Stimulated activated CD8-positive, alpha-beta memory T cell treated with anti-CD3 and anti-CD28 coated beads, Interleukin-7, amount 100 ng/mL, for 48 hours (primary cell): ENCODE measurements at regions not wholly inside any gene's neighbourhood (a gene's known extent, or its start where the extent isn't known, plus 50 kb on each side); places are given as distances from the start of the nearest gene placed in this dataset.

Source experiments
- DNase-seq, 2 donors: peaks; one replicate each; pipeline ENCODE4 v3.0.0-alpha.2; 2020; ENCODE audit warnings: low read depth in 1 of 2; ENCODE audit errors: extremely low read depth in 1 of 2

- DNase-seq: no peak
These were observed 142.7 kb downstream of the VAPA start for GRCh38 chr18:10056506-10056905.

GRCh38 chr18:10057401-10057893 is 143.6 kb downstream of the VAPA start:
- no peak for DNase-seq

- no peak for DNase-seq
These were observed 144.3 kb downstream of the VAPA start for GRCh38 chr18:10057894-10058791.

- DNase-seq: no peak
These were observed 146.0 kb downstream of the VAPA start for GRCh38 chr18:10059610-10060468.

GRCh38 chr18:10060469-10060782 is 146.6 kb downstream of the VAPA start:
- DNase-seq: no peak

- DNase-seq: no peak
These were observed 147.0 kb downstream of the VAPA start for GRCh38 chr18:10060841-10061240.

DNA sequence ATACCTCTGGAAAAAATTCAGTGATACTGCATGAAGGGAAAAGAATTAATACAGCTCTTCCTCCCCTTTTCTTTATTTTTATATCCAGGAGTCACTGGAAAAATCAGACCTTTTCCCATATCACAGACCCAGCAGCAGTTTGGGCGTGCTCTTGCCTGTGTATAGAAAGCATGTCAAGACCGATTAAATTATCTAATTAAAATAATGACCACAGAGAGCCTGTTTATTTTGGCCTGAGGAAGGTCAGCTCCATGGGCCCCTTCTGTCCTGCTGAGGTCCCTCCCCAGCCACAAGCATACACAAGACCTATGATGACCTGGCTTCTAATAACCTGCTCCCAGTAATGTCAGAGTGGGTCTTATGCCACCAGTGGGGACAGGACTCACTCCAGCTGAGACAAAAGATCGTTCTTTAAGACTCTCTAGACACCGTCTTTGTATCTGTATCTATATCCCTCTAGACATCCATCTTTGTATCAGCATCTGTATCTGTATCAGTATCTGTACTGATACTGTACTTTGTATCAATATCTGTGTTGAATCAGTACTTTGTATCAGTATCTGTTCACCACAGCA is 147.8 kb downstream of the VAPA start:
- no peak for DNase-seq

DNA sequence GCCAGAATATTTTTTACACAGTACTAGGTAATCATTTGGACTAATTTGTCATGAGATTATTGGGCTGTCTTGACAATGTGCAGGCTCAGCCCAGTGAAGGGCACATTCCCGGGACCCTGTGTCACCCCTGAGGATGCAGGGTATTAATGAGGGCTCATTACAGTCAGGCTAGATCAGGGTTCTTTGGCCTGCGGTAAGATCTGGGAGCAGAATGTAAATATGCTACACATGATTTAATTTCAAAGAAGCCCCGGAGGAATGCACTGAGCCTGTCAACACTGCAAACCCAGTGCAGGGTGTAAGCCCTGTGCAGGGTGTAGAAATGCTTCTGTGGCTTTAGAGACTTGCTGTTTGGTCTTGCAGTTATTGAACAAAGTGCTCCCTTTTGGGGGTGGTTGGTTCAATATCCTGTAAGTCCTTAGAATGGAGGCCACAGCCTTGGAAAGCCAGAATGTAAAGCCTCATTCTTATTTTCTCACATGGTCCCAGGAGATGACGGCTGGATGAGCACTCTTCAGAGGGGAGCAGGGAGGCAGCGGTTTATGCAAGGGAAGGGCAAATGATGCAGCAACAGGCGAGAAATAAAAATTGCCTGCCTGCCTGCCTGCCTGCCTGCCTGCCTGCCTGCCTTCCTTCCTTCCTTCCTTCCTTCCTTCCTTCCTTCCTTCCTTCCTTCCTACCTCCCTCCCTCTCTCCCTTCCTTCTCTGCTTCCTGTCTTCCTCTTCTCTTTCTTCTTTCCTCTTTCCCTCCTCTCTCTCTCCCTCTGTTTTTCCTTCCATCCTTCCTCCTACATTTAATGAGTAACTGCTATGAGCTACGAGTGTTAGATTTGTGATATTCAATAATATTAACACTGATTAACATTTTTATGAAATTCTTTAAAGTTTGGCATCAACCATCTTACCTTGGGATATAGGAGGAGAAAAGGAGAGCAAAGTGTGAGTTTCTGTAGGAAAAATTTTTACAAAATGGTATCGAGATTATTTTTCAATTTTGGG is 148.8 kb downstream of the VAPA start:
- no peak for DNase-seq

- DNase-seq: no peak
These were observed 149.7 kb downstream of the VAPA start for GRCh38 chr18:10063489-10063888.

DNA sequence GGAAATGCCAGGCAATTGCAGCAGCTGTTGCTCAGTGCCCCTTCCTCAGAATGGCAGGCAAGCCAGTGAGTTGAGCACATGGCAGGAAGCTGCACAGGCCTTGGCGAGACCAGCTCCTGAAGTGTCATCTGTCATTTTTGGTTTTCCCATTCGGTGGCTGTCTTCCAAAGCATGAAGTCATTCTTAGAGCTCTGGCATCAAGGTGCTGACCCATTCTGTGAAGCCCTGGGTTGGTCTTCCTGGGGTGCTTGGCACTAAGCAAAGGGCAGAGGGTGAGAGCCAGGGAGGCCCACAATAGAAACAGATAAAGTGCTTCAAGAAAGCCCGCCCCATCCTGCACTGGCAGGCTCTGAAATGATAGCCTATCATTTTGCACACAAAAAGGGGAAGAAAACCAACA is 150.5 kb downstream of the VAPA start:
- DNase-seq: no peak

- no peak for DNase-seq
These were observed 151.5 kb downstream of the VAPA start for GRCh38 chr18:10065296-10065695.

DNA sequence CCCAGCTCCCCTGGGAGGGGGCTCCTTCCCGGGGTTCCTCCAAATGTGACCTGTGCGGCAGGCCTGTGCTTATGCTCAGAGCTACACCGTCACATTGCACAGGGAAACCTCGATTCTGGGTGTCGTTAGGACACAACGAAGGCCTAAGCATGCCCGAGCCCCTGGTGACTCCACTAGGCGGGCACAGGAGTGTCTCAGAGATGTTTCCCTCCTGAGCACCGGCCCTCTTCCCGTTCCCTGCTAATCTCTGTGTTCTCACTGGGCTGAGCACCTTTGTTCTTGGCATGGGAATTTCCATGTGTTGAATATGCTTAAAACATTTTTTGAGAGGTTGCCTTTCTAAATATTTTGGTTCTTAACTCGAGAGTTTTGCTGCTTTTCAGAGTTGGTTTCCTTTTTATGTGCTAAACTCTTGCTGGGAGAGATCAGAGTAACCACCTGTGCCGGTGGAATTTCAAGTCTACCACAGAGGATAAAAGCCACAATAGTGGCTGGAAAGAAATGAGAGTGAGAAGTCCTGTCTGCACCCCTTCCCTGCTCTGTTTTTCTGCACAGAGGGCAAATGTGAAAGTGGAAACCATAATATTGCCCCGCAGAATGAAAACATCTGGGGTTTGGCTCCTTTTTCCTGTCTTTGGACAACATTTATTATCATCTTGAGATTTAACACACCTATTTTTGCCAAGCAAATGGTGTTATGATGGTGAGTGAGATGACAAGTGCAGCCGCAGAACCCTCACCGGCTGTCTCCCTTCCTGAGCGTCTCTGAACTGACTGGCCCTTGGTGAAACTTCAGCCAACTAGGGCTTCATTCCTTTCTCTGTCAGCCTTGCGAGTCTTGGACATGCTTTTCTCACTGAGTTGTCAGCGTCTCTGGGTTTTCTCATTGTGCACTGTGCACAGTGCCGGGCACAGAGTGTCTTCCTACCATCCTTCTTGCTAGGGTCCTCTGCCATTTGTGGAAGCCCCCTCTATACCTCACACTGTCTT is 154.1 kb downstream of the VAPA start:
- no peak for DNase-seq

- no peak for DNase-seq
These were observed 155.2 kb downstream of the VAPA start for GRCh38 chr18:10068766-10069567.

GRCh38 chr18:10070561-10071000 is 156.8 kb downstream of the VAPA start:
- no peak for DNase-seq

DNA sequence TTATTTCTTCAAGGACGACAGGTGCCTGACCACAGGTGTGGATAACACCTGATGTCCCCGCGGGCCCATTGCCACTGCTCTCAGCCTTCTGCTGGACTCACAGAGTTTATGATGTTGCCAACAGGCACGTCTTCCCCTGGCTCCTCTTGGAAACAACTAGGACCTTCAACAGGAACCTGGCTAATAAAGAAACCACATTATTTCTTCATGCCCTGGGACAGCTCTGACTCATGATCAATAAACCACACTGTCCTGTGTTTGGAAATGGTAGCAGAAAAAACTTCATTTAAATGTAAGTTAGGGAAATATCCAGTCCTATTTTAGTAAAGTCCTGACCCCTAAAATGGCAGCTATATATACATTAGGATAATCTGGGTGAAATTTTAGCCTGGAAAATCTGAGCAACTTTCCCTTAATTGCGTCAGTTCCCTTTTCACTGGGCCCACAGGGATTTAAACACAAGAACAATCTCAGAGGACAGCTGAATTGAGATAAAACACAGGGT is 158.9 kb downstream of the VAPA start:
- DNase-seq: no peak

- no peak for DNase-seq
These were observed 160.3 kb downstream of the VAPA start for GRCh38 chr18:10074110-10074509.

DNA sequence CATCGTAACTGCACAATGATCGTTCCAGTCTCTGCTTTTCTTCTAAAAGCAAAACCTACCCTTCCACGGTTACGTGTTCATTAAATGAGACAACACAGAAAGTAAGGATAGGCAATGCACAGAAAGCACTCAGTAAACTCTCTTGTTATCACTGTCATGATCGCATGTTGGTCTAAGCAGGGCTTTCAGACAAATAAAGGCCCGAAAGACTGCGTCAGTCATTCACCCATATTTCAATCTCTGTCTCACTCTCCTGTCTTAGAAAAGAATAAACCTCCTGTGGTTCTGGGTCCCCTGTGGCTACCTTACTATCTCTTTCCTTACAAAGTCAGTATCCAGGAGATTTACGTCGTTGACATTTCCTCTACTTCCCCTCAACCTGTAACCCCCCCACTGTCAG is 160.9 kb downstream of the VAPA start:
- no peak for DNase-seq

DNA sequence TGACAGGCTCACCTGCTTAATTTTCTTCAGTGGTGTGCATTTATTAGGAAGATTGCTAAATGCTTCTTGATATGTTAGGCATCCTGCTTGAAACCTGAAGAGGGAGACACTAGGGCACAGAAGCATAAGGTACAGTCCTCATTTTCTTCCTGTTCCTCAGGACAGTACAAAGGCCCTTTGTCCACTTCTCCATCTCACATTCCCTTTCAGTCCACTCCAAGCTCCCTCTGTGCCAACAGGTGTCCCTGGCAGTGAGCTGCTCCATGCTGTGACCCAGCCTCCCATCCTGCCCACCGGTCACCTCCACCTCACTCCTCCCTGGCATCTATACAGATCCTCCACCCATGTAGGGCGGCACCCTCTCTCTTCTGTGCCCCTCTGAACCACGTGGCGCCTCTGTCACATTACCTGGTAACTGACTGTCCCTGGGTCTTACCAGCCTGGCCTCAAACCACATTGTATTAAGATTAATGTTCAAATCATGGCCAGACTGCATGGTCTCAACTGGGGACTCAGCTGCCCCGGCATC is 162.8 kb downstream of the VAPA start:
- DNase-seq: no peak
